CD4-positive, alpha-beta T cell treated with Interleukin-17A for 1 hour (primary cell): ENCODE measurements at regions not wholly inside any gene's neighbourhood (a gene's known extent, or its start where the extent isn't known, plus 50 kb on each side); places are given as distances from the start of the nearest gene placed in this dataset.

ENCODE experiments used
- DNase-seq: peaks from one replicate; pipeline ENCODE4 v3.0.0-alpha.2; 2020

GRCh38 chr16:86167061-86167460 lies 268.1 kb downstream of the IRF8 start:
- DNase-seq, result no peak

GRCh38 chr16:86170720-86171119 lies 271.8 kb downstream of the IRF8 start:
- no peak for DNase-seq

GRCh38 chr16:86171329-86171728 lies 272.4 kb downstream of the IRF8 start:
- no peak for DNase-seq

GRCh38 chr16:86175816-86176215 lies 276.9 kb downstream of the IRF8 start:
- no peak for DNase-seq

- no peak for DNase-seq
Observed at GRCh38 chr16:86176462-86176861, 277.5 kb downstream of the IRF8 start.

- no peak for DNase-seq
Observed at GRCh38 chr16:86180244-86180643, 281.3 kb downstream of the IRF8 start.

- no peak for DNase-seq
Observed at GRCh38 chr16:86180780-86181179, 281.8 kb downstream of the IRF8 start.

GRCh38 chr16:86181526-86181925 lies 282.6 kb downstream of the IRF8 start:
- no peak for DNase-seq

- no peak for DNase-seq
Observed at GRCh38 chr16:86184185-86184584, 285.2 kb downstream of the IRF8 start.

- no peak for DNase-seq
Observed at GRCh38 chr16:86185089-86185488, 286.1 kb downstream of the IRF8 start.

- no peak for DNase-seq
Observed at GRCh38 chr16:86186313-86186712, 287.4 kb downstream of the IRF8 start.

GRCh38 chr16:86189934-86190333 lies 291.0 kb downstream of the IRF8 start:
- no peak for DNase-seq

- DNase-seq, result no peak
Observed at GRCh38 chr16:86191663-86192062, 292.7 kb downstream of the IRF8 start.

GRCh38 chr16:86193528-86194193 lies 294.7 kb downstream of the IRF8 start:
- no peak for DNase-seq

- DNase-seq, result no peak
Observed at GRCh38 chr16:86195863-86196630, 297.1 kb downstream of the IRF8 start.

GRCh38 chr16:86196687-86197391 lies 297.9 kb downstream of the IRF8 start:
- DNase-seq, result no peak

GRCh38 chr16:86198206-86199118 lies 299.5 kb downstream of the IRF8 start:
- DNase-seq, result no peak

- DNase-seq, result no peak
Observed at GRCh38 chr16:86199182-86199581, 300.2 kb downstream of the IRF8 start.

- no peak for DNase-seq
Observed at GRCh38 chr16:86199871-86200695, 301.1 kb downstream of the IRF8 start.

GRCh38 chr16:86200722-86201121 lies 301.8 kb downstream of the IRF8 start:
- no peak for DNase-seq

- DNase-seq, result no peak
Observed at GRCh38 chr16:86201746-86202145, 302.8 kb downstream of the IRF8 start.

GRCh38 chr16:86202267-86202666 lies 303.3 kb downstream of the IRF8 start:
- no peak for DNase-seq
